HEK293 (cell line): ENCODE measurements at regions not wholly inside any gene's neighbourhood (a gene's known extent, or its start where the extent isn't known, plus 50 kb on each side); places are given as distances from the start of the nearest gene placed in this dataset.

Experiments
- CTCF ChIA-PET: fragments of 350-600 bp; formaldehyde crosslinking; extraction: SDS; loops from one replicate; lab custom pipeline; 2021; ENCODE audit warnings: antibody characterized with exemption; lab: Yijun Ruan, JAX
- POLR2A ChIA-PET: fragments of 300-600 bp; formaldehyde crosslinking; extraction: SDS; loops from one replicate; lab custom pipeline; 2020; ENCODE audit warnings: antibody characterized with exemption, inconsistent platforms; lab: Yijun Ruan, JAX
- H3K27ac ChIP-seq: fragments of 200-500 bp; sonication (Bioruptor generic); 2 replicates; pipeline ENCODE4 v1.5.1; 2014; ENCODE audit warnings: low read depth, low read length, control low read depth, inconsistent platforms; ENCODE audit errors: extremely low read depth
- H3K36me3 ChIP-seq, 2 experiments: fragments of 200-500 bp in 1 of 2; sonication (Bioruptor generic) in 1 of 2; 1 replicate in 1 of 2; 2 replicates in 1 of 2; pipeline ENCODE4 v1.5.1; 2014 to 2017; ENCODE audit warnings: inconsistent platforms in 2 of 2, low read length in 2 of 2; ENCODE audit not compliant: control insufficient read depth in 2 of 2, insufficient read depth in 1 of 2
- H3K4me1 ChIP-seq: fragments of 200-500 bp; sonication (Bioruptor generic); 2 replicates; pipeline ENCODE4 v1.5.1; 2014; ENCODE audit warnings: mild to moderate bottlenecking, low read length, inconsistent platforms; ENCODE audit not compliant: control insufficient read depth, insufficient read depth
- H3K4me3 ChIP-seq: 2 replicates; pipeline ENCODE4 v1.5.1; 2011; ENCODE audit warnings: low read depth, mild to moderate bottlenecking, control low read depth, low read length, moderate library complexity
- H3K9me3 ChIP-seq: fragments of 200-500 bp; sonication (Bioruptor generic); 2 replicates; pipeline ENCODE4 v1.5.1; 2014; ENCODE audit warnings: low read depth, low read length, inconsistent platforms; ENCODE audit not compliant: control insufficient read depth, insufficient read depth
- FEZF1 ChIP-seq: fragments of 450-650 bp; formaldehyde crosslinking; IDR thresholded peaks from 2 replicates; pipeline ENCODE4 v1.5.1; 2016; ENCODE audit warnings: missing biosample characterization, missing genetic modification characterization
- KLF10 ChIP-seq: fragments of 450-650 bp; IDR thresholded peaks from 2 replicates; pipeline ENCODE4 v1.5.1; 2018; ENCODE audit warnings: missing biosample characterization, mild to moderate bottlenecking, missing genetic modification characterization
- SCRT2 ChIP-seq: fragments of 450-650 bp; formaldehyde crosslinking; IDR thresholded peaks from 2 replicates; pipeline ENCODE4 v1.5.1; 2016; ENCODE audit warnings: missing biosample characterization, missing genetic modification characterization
- YY2 ChIP-seq: fragments of 450-650 bp; formaldehyde crosslinking; IDR thresholded peaks from 2 replicates; pipeline ENCODE4 v1.5.1; 2016; ENCODE audit warnings: missing biosample characterization, missing genetic modification characterization
- ZBTB10 ChIP-seq: fragments of 450-650 bp; formaldehyde crosslinking; IDR thresholded peaks from 2 replicates; pipeline ENCODE4 v1.5.1; 2016; ENCODE audit warnings: missing biosample characterization, missing genetic modification characterization
- ZFP3 ChIP-seq: fragments of 450-650 bp; formaldehyde crosslinking; IDR thresholded peaks from 2 replicates; pipeline ENCODE4 v1.5.1; 2016; ENCODE audit warnings: low read depth, missing biosample characterization, missing genetic modification characterization
- ZNF112 ChIP-seq: fragments of 450-650 bp; formaldehyde crosslinking; IDR thresholded peaks from 2 replicates; pipeline ENCODE4 v1.5.0; 2017; ENCODE audit warnings: missing biosample characterization, missing genetic modification characterization
- ZNF132 ChIP-seq: fragments of 450-650 bp; formaldehyde crosslinking; IDR thresholded peaks from 2 replicates; pipeline ENCODE4 v1.5.1; 2017; ENCODE audit warnings: missing biosample characterization, missing genetic modification characterization, borderline replicate concordance
- ZNF148 ChIP-seq: fragments of 450-650 bp; formaldehyde crosslinking; IDR thresholded peaks from 2 replicates; pipeline ENCODE4 v1.5.0; 2017; ENCODE audit warnings: missing biosample characterization, missing genetic modification characterization, borderline replicate concordance
- ZNF18 ChIP-seq: fragments of 450-650 bp; formaldehyde crosslinking; IDR thresholded peaks from 2 replicates; pipeline ENCODE4 v1.5.1; 2016; ENCODE audit warnings: missing biosample characterization, missing genetic modification characterization
- ZNF223 ChIP-seq: fragments of 450-650 bp; formaldehyde crosslinking; IDR thresholded peaks from 2 replicates; pipeline ENCODE4 v1.5.1; 2016; ENCODE audit warnings: missing biosample characterization, missing genetic modification characterization
- ZNF26 ChIP-seq: fragments of 450-650 bp; formaldehyde crosslinking; IDR thresholded peaks from 2 replicates; pipeline ENCODE4 v1.5.1; 2016; ENCODE audit warnings: missing biosample characterization, missing genetic modification characterization
- ZNF266 ChIP-seq: fragments of 450-650 bp; formaldehyde crosslinking; IDR thresholded peaks from 2 replicates; pipeline ENCODE4 v1.5.1; 2016; ENCODE audit warnings: missing biosample characterization, missing genetic modification characterization, low read depth
- ZNF280D ChIP-seq: fragments of 450-650 bp; formaldehyde crosslinking; IDR thresholded peaks from 2 replicates; pipeline ENCODE4 v1.5.1; 2016; ENCODE audit warnings: missing biosample characterization, missing genetic modification characterization
- ZNF521 ChIP-seq: fragments of 450-650 bp; formaldehyde crosslinking; IDR thresholded peaks from 2 replicates; pipeline ENCODE4 v1.5.1; 2017; ENCODE audit warnings: missing biosample characterization, mild to moderate bottlenecking, missing genetic modification characterization
- ZNF560 ChIP-seq: fragments of 450-650 bp; formaldehyde crosslinking; IDR thresholded peaks from 2 replicates; pipeline ENCODE4 v1.5.1; 2017; ENCODE audit warnings: missing biosample characterization, missing genetic modification characterization, borderline replicate concordance
- ZNF571 ChIP-seq: fragments of 450-650 bp; formaldehyde crosslinking; IDR thresholded peaks from 2 replicates; pipeline ENCODE4 v1.5.0; 2017; ENCODE audit warnings: missing biosample characterization, missing genetic modification characterization
- ZNF610 ChIP-seq: fragments of 450-650 bp; formaldehyde crosslinking; IDR thresholded peaks from 2 replicates; pipeline ENCODE4 v1.5.1; 2016; ENCODE audit warnings: missing biosample characterization, missing genetic modification characterization, borderline replicate concordance
- ZNF645 ChIP-seq: fragments of 450-650 bp; formaldehyde crosslinking; IDR thresholded peaks from 2 replicates; pipeline ENCODE4; 2016; ENCODE audit warnings: missing biosample characterization, missing genetic modification characterization
- ZNF664 ChIP-seq: fragments of 450-650 bp; formaldehyde crosslinking; IDR thresholded peaks from 2 replicates; pipeline ENCODE4 v1.5.1; 2016; ENCODE audit warnings: missing biosample characterization, missing genetic modification characterization
- ZNF701 ChIP-seq: fragments of 450-650 bp; formaldehyde crosslinking; IDR thresholded peaks from 2 replicates; pipeline ENCODE4 v1.5.1; 2016; ENCODE audit warnings: missing biosample characterization, missing genetic modification characterization
- ZNF830 ChIP-seq: fragments of 450-650 bp; IDR thresholded peaks from 2 replicates; pipeline ENCODE4 v1.5.0; 2018; ENCODE audit warnings: missing biosample characterization, missing genetic modification characterization, low read depth, mild to moderate bottlenecking, moderate library complexity

GRCh38 chr1:239677362-239677761 lies 291.0 kb downstream of the CHRM3 start:
- Histone ChIP-seq H3K36me3 (peaks cover 0 to 31% of the 10 kb centered on the region in 2 experiments; a peak in 1 of 3 replicates), H3K4me3 (no peak overlapping the region), H3K27ac (no peak overlapping the region), H3K9me3 (no peaks in the 10 kb centered on the region), H3K4me1 (no peaks in the 10 kb centered on the region)
- CTCF ChIA-PET: interaction anchor here (0.8 kb wide), 1 partner anchor 55 kb away, joined by 3 read pairs; no protein-coding TSS in a partner anchor
- POLR2A ChIA-PET: no interaction called here
- TF ChIP-seq ZNF610 (tag by site-specific recombination): no peak
- no peak for TF ChIP-seq KLF10 (tag by site-specific recombination)
- no peak for TF ChIP-seq ZNF280D (tag by site-specific recombination)
- no peak for TF ChIP-seq FEZF1 (tag by site-specific recombination)
- TF ChIP-seq ZNF112 (tag by site-specific recombination): no peak
- TF ChIP-seq ZNF571 (tag by site-specific recombination): no peak
- no peak for TF ChIP-seq ZNF645
- no peak for TF ChIP-seq ZNF132 (tag by site-specific recombination)
- no peak for TF ChIP-seq ZFP3 (tag by site-specific recombination)
- no peak for TF ChIP-seq ZNF664 (tag by site-specific recombination)
- no peak for TF ChIP-seq ZNF701
- no peak for TF ChIP-seq ZNF521 (tag by site-specific recombination)
- no peak for TF ChIP-seq ZNF560
- no peak for TF ChIP-seq ZNF223
- TF ChIP-seq ZNF830: no peak

GRCh38 chr1:239678181-239678580 lies 291.8 kb downstream of the CHRM3 start:
- POLR2A ChIA-PET: no interaction called here

More at GRCh38 chr1:239678181-239678580, 291.8 kb downstream of the CHRM3 start:
- H3K9me3 ChIP-seq: no peaks in the 10 kb centered on the region
- TF ChIP-seq ZNF266: no peak
- no peak for TF ChIP-seq ZNF18 (tag by site-specific recombination)
- TF ChIP-seq ZNF26 (tag by site-specific recombination): no peak
- no peak for TF ChIP-seq ZNF148 (tag by site-specific recombination)
- TF ChIP-seq ZBTB10 (tag by site-specific recombination): no peak
- no peak for TF ChIP-seq SCRT2 (tag by site-specific recombination)
- TF ChIP-seq YY2 (tag by site-specific recombination): no peak
- TF ChIP-seq, all 188 proteins: peak for 0
- H3K27ac ChIP-seq: no peak overlapping the region
- CTCF ChIA-PET: interaction anchor here (0.8 kb wide), 1 partner anchor 56 kb away, joined by 3 read pairs; no protein-coding TSS in a partner anchor
- no peaks in the 10 kb centered on the region for H3K4me1 ChIP-seq
- peaks cover 0 to 31% of the 10 kb centered on the region in 2 experiments; a peak in 1 of 3 replicates for H3K36me3 ChIP-seq
- H3K4me3 ChIP-seq: no peak overlapping the region
